GM21381 (cell line): ENCODE measurements at regions not wholly inside any gene's neighbourhood (a gene's known extent, or its start where the extent isn't known, plus 50 kb on each side); places are given as distances from the start of the nearest gene placed in this dataset.
"Not testable (repeated sequence)": the region's sequence is repeated elsewhere in the genome, so short reads cannot be mapped to it uniquely, and the experiment has no call there.

ENCODE experiments used
- ATAC-seq: cut with Tn5 transposase; IDR thresholded peaks from one replicate; pipeline ENCODE4 v1.9.1; 2021; ENCODE audit warnings: mild to moderate bottlenecking, moderate library complexity; ENCODE audit not compliant: unreplicated experiment

DNA sequence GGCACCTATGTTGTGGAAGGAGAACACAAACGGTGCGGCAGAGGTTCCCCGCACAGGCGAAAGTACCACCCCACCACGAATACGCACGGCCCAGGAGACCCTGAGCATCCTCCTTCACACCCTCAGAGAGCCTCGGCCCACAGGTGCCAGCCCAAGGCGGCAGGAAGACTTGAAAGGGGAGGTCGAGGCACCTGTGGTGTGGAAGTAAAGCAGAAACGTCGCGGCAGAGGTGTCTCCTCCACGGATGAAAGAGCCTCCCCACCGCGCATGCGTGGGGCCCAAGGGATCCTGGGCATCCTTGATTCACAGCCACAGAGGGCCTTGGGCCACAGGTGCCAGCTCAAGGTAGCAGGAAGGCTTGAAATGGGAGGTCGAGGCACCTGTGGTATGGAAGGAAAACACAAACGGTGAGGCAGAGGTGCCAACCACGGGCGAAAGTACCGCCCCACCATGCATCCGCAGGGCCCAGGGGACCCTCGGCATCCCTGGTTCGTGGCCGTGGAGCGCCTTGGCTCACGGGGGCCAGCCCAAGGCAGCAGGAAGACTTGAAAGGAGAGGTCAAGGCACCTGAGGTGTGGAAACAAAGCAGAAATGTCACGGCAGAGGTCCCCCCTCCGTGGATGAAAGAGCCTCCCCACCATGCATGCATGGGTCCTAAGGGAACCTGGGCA, 380.1 kb downstream of the ALG10 start:
- ATAC-seq: no peak

DNA sequence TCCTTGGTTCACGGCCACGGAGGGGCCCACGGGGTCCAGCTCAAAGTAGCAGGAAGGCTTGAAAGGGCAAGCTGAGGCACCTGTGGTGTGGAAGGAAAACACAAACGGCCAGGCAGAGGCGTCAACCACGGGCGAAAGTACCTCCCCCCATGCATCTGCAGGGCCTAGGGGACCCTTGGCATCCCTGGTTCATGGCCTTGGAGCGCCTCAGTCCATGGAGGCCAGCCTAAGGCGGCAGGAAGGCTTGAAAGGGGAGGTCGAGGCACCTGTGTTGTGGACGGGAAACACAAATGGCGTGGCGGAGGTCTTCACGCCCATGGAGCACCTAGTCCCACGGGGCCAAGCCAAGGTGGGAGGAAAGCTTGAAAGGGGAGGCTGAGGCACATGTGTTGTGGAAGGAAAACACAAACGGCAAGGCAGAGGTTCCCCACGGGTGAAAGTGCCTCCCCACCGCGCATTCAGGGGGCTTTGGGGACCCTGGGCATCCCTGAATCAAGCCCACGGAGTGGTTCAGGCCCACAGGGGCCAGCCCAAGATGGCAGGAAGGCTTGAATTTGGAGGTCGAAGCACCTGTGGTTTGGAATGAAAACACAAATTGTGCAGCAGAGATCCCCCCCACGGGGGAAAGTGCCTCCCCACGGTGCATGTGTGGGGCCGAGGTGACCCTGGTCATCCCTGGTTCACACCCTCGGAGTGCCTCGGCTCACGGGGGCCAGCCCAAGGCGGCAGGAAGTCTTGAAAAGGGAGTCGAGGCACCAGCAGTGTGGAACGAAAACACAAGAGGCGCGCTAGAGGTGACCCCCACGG, 380.8 kb downstream of the ALG10 start:
- ATAC-seq: no peak

DNA sequence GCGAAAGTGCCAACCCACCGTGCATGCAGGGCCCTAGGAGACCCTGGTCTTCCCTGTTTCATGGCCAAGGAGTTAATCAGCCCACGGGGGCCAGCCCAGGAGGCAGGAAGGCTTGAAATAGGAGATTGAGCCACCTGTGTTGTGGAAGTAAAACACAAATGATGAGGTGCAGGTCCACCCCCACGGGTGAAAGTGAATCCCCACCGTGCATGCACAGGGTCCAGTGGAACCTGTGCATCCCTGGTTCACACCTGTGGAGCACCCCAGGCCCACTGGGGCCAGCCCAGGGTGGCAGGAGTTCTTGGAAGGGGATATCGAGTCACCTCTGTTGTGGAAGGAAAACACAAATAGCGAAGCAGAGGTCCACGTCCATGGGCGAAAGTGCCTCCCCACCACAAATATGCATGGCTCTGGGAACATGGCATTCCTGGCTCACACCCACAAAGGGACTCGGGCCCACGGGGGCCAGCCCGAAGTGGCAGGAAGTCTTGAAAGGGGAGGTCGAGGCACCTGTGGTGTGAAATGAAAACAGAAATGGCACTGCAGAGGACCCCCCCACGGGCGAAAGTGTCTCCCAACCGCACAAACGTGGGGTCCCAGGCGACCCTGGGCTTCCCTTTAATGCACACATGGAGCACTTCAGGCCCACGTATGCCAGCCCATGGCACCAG, 381.5 kb downstream of the ALG10 start:
- no peak for ATAC-seq

DNA sequence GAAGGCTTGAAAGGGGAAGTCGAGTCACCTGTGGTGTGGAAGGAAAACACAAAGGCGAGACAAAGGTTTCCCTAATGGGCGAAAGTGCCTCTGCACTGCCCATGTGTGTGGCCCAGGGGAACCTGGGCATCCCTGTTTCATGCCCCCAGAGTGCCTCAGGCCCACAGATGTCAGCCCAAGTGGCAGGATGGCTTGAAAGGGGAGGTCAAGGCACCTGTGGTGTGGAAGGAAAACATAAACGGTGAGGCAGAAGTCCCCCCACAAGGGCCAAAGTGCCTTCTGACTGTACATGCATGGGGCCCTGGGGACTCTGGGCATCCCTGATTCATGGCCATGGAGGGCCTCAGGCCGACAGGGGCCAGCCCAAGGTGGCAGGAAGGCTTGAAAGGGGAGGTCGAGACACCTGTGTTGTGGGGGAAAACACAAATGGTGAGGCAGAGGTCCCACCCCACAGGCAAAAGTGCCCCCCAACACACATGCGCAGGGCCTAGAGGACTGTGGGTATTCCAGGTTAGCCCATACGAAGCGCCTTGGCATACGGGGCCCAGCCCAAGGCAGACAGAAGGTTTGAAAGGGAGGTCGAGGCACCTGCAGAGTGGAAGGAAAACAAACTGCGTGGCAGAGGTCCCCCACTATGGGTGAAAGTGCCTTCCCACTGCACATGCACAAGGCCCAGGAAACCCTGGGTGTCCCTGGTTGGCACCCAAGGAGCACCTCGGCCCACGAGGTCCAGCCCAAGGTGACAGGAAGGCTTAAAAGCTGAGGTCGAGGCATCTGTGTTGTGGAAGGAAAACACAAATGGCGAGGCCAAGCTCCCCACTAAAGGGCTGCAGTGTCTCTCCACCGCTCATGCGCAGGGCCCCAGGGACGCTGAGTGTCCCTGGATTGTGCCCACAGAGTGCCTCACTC, 382.3 kb downstream of the ALG10 start:
- no peak for ATAC-seq

DNA sequence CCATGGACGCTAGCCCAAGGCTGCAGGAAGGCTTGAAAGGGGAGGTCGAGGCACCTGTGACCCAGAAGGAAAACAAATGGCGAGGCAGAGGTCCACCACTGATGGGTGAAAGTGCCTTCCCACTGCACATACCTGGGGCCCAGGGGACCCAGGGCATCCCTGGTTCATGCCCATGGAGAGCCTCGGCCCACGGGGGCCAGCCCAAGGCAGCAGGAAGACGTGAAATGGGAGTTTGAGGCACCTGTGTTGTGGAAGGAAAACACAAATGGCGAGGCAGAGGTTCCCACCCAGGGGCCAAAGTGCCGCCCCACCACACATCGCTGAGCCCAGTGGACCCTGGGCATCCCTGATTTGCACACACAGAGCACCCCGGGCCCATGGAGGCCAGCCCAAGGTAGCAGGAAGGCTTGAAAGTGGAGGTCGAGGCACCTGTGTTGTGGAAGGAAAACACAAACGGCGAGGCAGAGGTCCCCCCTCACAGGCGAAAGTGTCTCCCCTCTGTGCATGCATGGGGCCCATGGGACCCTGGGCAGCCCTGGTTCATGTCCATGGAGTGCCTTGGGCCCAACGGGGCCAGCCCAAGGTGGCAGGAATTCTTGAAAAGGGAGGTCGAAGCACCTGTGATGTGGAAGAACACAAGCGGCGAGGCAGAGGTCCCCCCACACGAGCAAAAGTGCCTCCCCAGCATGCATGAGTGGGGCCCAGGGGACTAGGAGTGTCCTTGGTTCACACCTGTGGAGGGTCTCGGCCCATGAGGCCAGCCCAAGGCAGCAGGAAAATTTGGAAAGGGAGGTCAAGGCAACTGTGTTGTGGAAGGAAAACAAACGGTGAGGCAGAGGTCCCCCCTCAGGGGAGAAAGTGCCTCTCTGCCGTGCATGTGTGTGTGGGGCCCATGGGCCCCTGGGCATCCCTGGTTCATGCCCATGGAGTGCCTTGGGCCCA, 383.3 kb downstream of the ALG10 start:
- no peak for ATAC-seq

DNA sequence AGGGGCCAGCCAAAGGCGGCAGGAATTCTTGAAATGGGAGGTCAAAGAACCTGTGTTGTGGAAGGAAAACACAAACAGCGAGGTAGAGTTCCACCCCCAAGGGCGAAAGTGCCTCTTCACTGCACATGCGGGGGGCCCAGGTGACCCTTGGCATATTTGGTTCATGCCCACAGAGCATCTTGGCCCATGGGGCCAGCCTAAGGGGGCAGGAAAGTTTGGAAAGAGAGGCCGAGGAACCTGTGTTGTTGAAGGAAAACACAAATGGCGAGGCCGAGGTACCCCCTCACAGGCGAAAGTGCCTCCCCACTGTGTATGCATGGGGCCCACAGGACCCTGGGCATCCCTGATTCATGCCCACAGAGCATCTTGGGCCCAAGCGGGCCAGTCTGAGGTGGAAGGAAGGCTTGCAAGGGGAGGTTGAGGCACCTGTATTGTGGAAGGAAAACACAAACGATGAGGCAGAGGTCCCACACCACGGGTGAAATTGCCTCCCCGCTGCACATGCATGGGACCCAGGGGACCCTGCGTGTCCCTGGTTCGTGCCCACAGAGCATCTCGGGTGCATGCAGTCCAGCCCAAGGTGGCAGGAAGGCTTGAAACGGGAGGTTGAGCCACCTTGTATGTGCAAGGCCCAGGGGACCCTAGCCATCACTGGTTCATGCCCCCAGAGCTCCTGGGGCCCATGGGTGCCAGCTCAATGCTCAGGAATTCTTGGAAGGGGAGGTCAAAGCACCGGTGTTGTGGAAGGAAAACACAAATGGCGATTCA, 384.1 kb downstream of the ALG10 start:
- no peak for ATAC-seq

DNA sequence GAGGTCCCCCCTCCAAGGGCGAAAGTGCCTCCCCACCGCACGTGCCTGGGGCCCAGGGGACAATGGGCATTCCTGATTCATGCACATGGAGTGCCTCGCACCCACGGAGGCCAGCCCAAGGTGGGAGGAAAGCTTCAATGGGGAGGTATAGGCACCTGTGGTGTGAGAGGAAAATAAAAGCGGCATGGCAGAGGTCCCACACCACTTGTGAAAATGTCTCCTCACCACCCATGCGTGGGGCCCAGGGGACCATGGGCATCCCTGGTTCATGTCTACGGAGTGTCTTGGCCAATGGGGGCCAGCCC, 384.7 kb downstream of the ALG10 start:
- no peak for ATAC-seq

DNA sequence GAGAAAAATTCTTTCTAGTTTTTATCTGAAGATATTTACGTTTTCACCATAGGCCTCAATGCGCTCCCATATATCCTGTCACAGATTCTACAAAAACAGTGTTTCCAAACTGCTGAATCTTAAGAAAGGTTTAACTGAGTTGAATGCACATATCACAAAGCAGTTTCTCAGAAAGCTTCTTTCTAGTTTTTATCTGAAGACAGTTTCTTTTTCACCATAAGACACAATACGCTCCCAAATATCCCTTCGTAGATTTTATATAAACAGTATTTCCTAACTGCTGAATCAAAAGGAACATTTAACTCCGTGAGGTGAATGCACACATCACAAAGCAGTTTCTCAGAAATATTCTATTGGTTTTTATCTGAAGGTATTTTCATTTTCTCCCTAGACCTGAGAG, 385.5 kb downstream of the ALG10 start:
- ATAC-seq: no peak

DNA sequence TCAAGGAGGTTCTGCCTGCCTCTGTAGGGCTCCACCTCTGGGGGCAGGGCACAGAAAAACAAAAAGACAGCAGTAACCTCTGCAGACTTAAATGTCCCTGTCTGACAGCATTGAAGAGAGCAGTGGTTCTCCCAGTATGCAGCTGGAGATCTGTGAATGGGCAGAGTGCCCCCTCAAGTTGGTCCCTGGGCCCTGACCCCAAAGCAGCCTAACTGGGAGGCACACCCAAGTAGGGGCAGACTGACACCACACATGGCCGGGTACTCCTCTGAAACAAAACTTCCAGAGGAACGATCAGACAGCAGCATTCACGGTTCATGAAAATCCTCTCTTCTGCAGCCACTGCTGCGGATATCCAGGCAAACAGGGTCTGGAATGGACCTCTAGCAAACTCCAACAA, 409.2 kb downstream of the ALG10 start:
- ATAC-seq: not testable (repeated sequence)
